ENCODE measurements at regions not wholly inside any gene's neighbourhood (a gene's known extent, or its start where the extent isn't known, plus 50 kb on each side); places are given as distances from the start of the nearest gene placed in this dataset.

GRCh38 chrX:39688219-39688575 is 409.6 kb downstream of the BCOR start (continued):
- TF ChIP-seq REST (IDR thresholded peaks at IDR 0.05) (no peak), FOXA2 (IDR thresholded peaks at IDR 0.05) (no peak)

- Histone ChIP-seq H3K9ac (ENCODE audit: low read depth in 1 of 2, low read length in 2 of 2) (no peak overlapping the region), H3K4me3 (ENCODE audit: low read depth in 1 of 3, low read length in 3 of 3) (peak overlapping the region in 2 of 3 donors; percentile 29 to 58)
- WGBS: 4% methylated on average over 89 of the region's 101 CpGs
Measured at GRCh38 chrX:39688576-39689375, 409.0 kb downstream of the BCOR start.

GRCh38 chrX:39689376-39690104 is 408.2 kb downstream of the BCOR start:
- H3K9me3 ChIP-seq (ENCODE audit: control insufficient read depth in 4 of 4, low read length in 3 of 4): no peaks in the 10 kb centered on the region
- no peak for DNase-seq (ENCODE audit: low spot score)
- H3K36me3 ChIP-seq (ENCODE audit: control insufficient read depth in 4 of 4, insufficient read depth in 3 of 4, low read depth in 1 of 4, low read length in 3 of 4): no peaks in the 10 kb centered on the region
- no peak overlapping the region for H3K9ac ChIP-seq (ENCODE audit: low read depth in 1 of 2, low read length in 2 of 2)
- 28% methylated on average over 33 of the region's 33 CpGs for WGBS
- H3K4me3 ChIP-seq (ENCODE audit: low read depth in 1 of 3, low read length in 3 of 3): peak overlapping the region in 1 of 3 donors; percentile 58
- TF ChIP-seq RAD21 (IDR thresholded peaks at IDR 0.05): no peak
- no peak for TF ChIP-seq FOXA2 (IDR thresholded peaks at IDR 0.05)
- TF ChIP-seq, protein P1, sequence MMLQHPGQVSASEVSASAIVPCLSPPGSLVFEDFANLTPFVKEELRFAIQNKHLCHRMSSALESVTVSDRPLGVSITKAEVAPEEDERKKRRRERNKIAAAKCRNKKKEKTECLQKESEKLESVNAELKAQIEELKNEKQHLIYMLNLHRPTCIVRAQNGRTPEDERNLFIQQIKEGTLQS (IDR thresholded peaks at IDR 0.05): no peak
- TF ChIP-seq FOXA1 (IDR thresholded peaks at IDR 0.05): no peak
- no peak for TF ChIP-seq RXRA (IDR thresholded peaks at IDR 0.05)
- TF ChIP-seq, protein P2, sequence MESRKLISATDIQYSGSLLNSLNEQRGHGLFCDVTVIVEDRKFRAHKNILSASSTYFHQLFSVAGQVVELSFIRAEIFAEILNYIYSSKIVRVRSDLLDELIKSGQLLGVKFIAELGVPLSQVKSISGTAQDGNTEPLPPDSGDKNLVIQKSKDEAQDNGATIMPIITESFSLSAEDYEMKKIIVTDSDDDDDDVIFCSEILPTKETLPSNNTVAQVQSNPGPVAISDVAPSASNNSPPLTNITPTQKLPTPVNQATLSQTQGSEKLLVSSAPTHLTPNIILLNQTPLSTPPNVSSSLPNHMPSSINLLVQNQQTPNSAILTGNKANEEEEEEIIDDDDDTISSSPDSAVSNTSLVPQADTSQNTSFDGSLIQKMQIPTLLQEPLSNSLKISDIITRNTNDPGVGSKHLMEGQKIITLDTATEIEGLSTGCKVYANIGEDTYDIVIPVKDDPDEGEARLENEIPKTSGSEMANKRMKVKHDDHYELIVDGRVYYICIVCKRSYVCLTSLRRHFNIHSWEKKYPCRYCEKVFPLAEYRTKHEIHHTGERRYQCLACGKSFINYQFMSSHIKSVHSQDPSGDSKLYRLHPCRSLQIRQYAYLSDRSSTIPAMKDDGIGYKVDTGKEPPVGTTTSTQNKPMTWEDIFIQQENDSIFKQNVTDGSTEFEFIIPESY (IDR thresholded peaks at IDR 0.05): no peak
- TF ChIP-seq, protein P3, sequence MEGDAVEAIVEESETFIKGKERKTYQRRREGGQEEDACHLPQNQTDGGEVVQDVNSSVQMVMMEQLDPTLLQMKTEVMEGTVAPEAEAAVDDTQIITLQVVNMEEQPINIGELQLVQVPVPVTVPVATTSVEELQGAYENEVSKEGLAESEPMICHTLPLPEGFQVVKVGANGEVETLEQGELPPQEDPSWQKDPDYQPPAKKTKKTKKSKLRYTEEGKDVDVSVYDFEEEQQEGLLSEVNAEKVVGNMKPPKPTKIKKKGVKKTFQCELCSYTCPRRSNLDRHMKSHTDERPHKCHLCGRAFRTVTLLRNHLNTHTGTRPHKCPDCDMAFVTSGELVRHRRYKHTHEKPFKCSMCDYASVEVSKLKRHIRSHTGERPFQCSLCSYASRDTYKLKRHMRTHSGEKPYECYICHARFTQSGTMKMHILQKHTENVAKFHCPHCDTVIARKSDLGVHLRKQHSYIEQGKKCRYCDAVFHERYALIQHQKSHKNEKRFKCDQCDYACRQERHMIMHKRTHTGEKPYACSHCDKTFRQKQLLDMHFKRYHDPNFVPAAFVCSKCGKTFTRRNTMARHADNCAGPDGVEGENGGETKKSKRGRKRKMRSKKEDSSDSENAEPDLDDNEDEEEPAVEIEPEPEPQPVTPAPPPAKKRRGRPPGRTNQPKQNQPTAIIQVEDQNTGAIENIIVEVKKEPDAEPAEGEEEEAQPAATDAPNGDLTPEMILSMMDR (IDR thresholded peaks at IDR 0.05; ENCODE audit: low read depth, low read length, missing input control): no peak
- TF ChIP-seq YY1 (IDR thresholded peaks at IDR 0.05): no peak
- no peak for TF ChIP-seq TAF1 (conservative IDR thresholded peaks at IDR 0.05)
- no peak for TF ChIP-seq MAX (IDR thresholded peaks at IDR 0.05)
- TF ChIP-seq HNF4A (conservative IDR thresholded peaks at IDR 0.05): no peak
- no peak for TF ChIP-seq JUND (IDR thresholded peaks at IDR 0.05)
- TF ChIP-seq NR2F2 (IDR thresholded peaks at IDR 0.05): no peak
- H3K4me1 ChIP-seq (ENCODE audit: control insufficient read depth in 4 of 4, insufficient read depth in 4 of 4, low read length in 3 of 4): peaks cover 2 to 12% (median 7%) of the 10 kb centered on the region in 4 donors
- H3K27ac ChIP-seq (ENCODE audit: low read depth in 1 of 2, low read length in 2 of 2): no peak overlapping the region
- no peaks in the 10 kb centered on the region for H3K27me3 ChIP-seq (ENCODE audit: control insufficient read depth in 4 of 4, insufficient read depth in 4 of 4, low read length in 3 of 4)

More at GRCh38 chrX:39688576-39689375, 409.0 kb downstream of the BCOR start:
- H3K27me3 ChIP-seq (ENCODE audit: control insufficient read depth in 4 of 4, insufficient read depth in 4 of 4, low read length in 3 of 4): no peaks in the 10 kb centered on the region
- H3K27ac ChIP-seq (ENCODE audit: low read depth in 1 of 2, low read length in 2 of 2): peak overlapping the region; percentile 5 to 37
- H3K36me3 ChIP-seq (ENCODE audit: control insufficient read depth in 4 of 4, insufficient read depth in 3 of 4, low read depth in 1 of 4, low read length in 3 of 4): no peaks in the 10 kb centered on the region
- DNase-seq (ENCODE audit: low spot score): peak; percentile 63
- H3K9me3 ChIP-seq (ENCODE audit: control insufficient read depth in 4 of 4, low read length in 3 of 4): no peaks in the 10 kb centered on the region
- TF ChIP-seq, protein P3 (IDR thresholded peaks at IDR 0.05; ENCODE audit: low read depth, low read length, missing input control): no peak
- TF ChIP-seq EGR1 (IDR thresholded peaks at IDR 0.05; ENCODE audit: low read depth in 2 of 2): peak; percentile 25 to 49
- peaks cover 2 to 12% (median 7%) of the 10 kb centered on the region in 4 donors for H3K4me1 ChIP-seq (ENCODE audit: control insufficient read depth in 4 of 4, insufficient read depth in 4 of 4, low read length in 3 of 4)
